ENCODE measurements at regions not wholly inside any gene's neighbourhood (a gene's known extent, or its start where the extent isn't known, plus 50 kb on each side); places are given as distances from the start of the nearest gene placed in this dataset.

- no peak for DNase-seq
- H3K36me3 ChIP-seq = no peaks in the 10 kb centered on the region
- no peaks in the 10 kb centered on the region for H3K27me3 ChIP-seq
- no peak overlapping the region for H3K4me3 ChIP-seq
- no peaks in the 10 kb centered on the region for H3K9me3 ChIP-seq
Measured at GRCh38 chr7:114007386-114007785, 88.6 kb upstream of the PPP1R3A start.

GRCh38 chr7:113998934-113999333 is 80.1 kb upstream of the PPP1R3A start:
- H3K9me3 ChIP-seq = no peaks in the 10 kb centered on the region
- DNase-seq = no peak
- no peaks in the 10 kb centered on the region for H3K36me3 ChIP-seq
- H3K4me3 ChIP-seq = no peak overlapping the region
- H3K27me3 ChIP-seq = no peaks in the 10 kb centered on the region

GRCh38 chr7:113996405-113996804 is 77.6 kb upstream of the PPP1R3A start:
- Histone ChIP-seq H3K9me3 (no peaks in the 10 kb centered on the region), H3K4me3 (no peak overlapping the region), H3K27me3 (no peaks in the 10 kb centered on the region), H3K36me3 (no peaks in the 10 kb centered on the region)
- DNase-seq = no peak

DNA sequence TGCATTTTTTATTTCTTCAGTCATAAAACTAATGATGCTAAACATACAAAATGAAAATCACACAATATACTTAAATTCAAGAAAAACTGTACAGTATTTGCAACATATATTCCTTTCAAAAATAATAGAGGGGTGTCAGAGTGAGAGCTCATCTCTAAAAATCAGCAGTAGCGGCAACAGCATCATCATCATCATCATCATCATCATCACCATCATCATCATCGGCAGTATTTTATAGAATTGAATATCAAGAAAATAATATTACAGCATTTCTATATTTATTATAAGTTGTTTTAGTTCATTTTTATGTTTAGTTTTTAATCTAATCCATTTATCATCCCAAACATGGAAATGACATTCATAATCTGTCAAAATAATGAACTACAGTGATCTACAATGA is 67.4 kb upstream of the PPP1R3A start:
- DNase-seq = no peak
- Histone ChIP-seq H3K27me3 (no peaks in the 10 kb centered on the region), H3K4me3 (no peak overlapping the region), H3K36me3 (no peaks in the 10 kb centered on the region), H3K9me3 (no peaks in the 10 kb centered on the region)

DNA sequence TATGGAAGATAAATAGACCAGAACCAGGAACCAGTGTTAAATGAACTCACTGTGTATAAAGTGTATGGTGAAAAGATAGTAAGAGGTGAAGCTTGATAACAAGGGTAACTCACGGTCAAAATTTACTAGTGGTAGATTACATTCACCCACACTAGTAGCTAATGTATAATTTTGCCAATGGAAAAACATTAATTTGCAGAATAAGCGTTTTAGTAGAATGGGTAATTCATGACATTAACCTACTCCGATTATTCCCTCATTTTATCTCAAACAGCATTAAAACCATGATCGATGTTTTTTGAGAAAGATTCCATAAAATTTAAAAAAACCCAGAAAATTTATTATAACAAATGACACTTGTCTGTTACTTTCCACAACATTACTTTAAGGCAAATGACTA is 57.7 kb upstream of the PPP1R3A start:
- Histone ChIP-seq H3K27me3 (no peaks in the 10 kb centered on the region), H3K36me3 (no peaks in the 10 kb centered on the region), H3K9me3 (no peaks in the 10 kb centered on the region), H3K4me3 (no peak overlapping the region)
- DNase-seq = no peak

DNA sequence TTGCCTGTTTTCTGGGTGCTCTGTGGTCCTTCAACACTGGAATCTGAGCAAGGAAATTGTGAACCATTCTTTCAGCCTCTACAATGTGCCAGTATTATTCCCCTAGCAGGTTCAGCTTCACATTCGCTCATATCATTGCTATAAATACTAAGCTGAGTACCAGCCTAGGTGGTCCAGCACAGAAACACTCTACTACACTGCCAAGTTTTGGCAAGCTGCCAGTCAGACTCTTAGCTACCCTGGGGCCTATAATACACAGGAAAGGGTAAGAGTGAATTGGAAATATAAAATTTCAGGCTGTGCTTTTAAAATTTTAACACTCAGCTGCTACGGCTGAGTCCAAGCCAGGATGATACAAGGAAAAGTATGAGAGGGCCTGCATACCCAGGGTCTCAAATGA is 49.9 kb upstream of the PPP1R3A start:
- Histone ChIP-seq H3K36me3 (no peaks in the 10 kb centered on the region), H3K27me3 (no peaks in the 10 kb centered on the region), H3K9me3 (no peaks in the 10 kb centered on the region), H3K4me3 (no peak overlapping the region)
- DNase-seq = no peak

All from MG63 (cell line).